Tibial nerve (tissue), 4 donors: ENCODE measurements at regions not wholly inside any gene's neighbourhood (a gene's known extent, or its start where the extent isn't known, plus 50 kb on each side); places are given as distances from the start of the nearest gene placed in this dataset.
"Not testable (repeated sequence)": the region's sequence is repeated elsewhere in the genome, so short reads cannot be mapped to it uniquely, and the experiment has no call there.

Source experiments
- DNase-seq, 2 donors: peaks; one replicate each; pipeline ENCODE4 v3.0.0-alpha.2; 2019; ENCODE audit warnings: low spot score in 2 of 2
- H3K27ac ChIP-seq, 4 donors: fragments of 200-600 bp; sonication (generic) in 3 of 4; one replicate each; pipeline ENCODE4 v1.5.1; 2017 to 2019; ENCODE audit warnings: mild to moderate bottlenecking in 1 of 4
- H3K27me3 ChIP-seq, 2 donors: fragments of 200-600 bp; sonication (generic) in 1 of 2; one replicate each; pipeline versions ENCODE4 v1.5.1 to v1.6.0; 2017 to 2019
- H3K36me3 ChIP-seq, 3 donors: fragments of 200-600 bp; sonication (generic); one replicate each; pipeline ENCODE4 v1.5.1; 2018 to 2019
- H3K4me1 ChIP-seq, 4 donors: fragments of 200-600 bp; sonication (generic) in 3 of 4; one replicate each; pipeline ENCODE4 v1.5.1; 2017 to 2019
- H3K4me3 ChIP-seq, 4 donors: fragments of 200-600 bp; sonication (generic) in 3 of 4; one replicate each; pipeline ENCODE4 v1.5.1; 2017 to 2019; ENCODE audit warnings: mild to moderate bottlenecking in 1 of 4, moderate library complexity in 1 of 4
- H3K9me3 ChIP-seq, 4 donors: fragments of 200-600 bp; sonication (generic) in 3 of 4; one replicate each; pipeline ENCODE4 v1.5.1; 2017 to 2019
- CTCF ChIP-seq, 5 experiments: fragments of 200-600 bp in 3 of 5; fragments of 450-650 bp in 2 of 5; sonication (generic) in 3 of 5; IDR thresholded peaks; one replicate each; pipeline ENCODE4 v1.5.1; 2016 to 2019; ENCODE audit warnings: antibody characterized with exemption in 5 of 5, mild to moderate bottlenecking in 3 of 5, moderate library complexity in 2 of 5
- EP300 ChIP-seq, 2 donors: sonication (generic); formaldehyde crosslinking; IDR thresholded peaks; one replicate each; pipeline ENCODE4 v1.6.1; 2017; ENCODE audit warnings: antibody characterized with exemption in 2 of 2, mild to moderate bottlenecking in 1 of 2
- POLR2A ChIP-seq, 2 donors: fragments of 450-650 bp; IDR thresholded peaks; one replicate each; pipeline ENCODE4 v1.6.1; 2017; ENCODE audit warnings: antibody characterized with exemption in 2 of 2, mild to moderate bottlenecking in 2 of 2, moderate library complexity in 2 of 2
- WGBS, 2 donors: methylation state at CpG; one replicate each; pipeline ENCODE4 v1.1.5; 2018; 5-methylcytosine and 5-hydroxymethylcytosine counted together

GRCh38 chr5:39912906-39913305 lies 488.1 kb upstream of the DAB2 start:
- Histone ChIP-seq H3K4me1 (no peaks in the 10 kb centered on the region), H3K36me3 (no peaks in the 10 kb centered on the region), H3K4me3 (no peak overlapping the region), H3K27me3 (no peaks in the 10 kb centered on the region), H3K27ac (no peak overlapping the region), H3K9me3 (peaks cover 0 to 1% (median 0%) of the 10 kb centered on the region in 4 donors)
- TF ChIP-seq POLR2A (IDR thresholded peaks at IDR 0.05) (no peak), CTCF (IDR thresholded peaks at IDR 0.05) (no peak), EP300 (IDR thresholded peaks at IDR 0.05) (no peak)
- no peak for DNase-seq

- H3K4me1 ChIP-seq, H3K4me3 ChIP-seq, H3K36me3 ChIP-seq, H3K27ac ChIP-seq, H3K9me3 ChIP-seq, DNase-seq, H3K27me3 ChIP-seq: not testable (repeated sequence)
- WGBS, 2 donors, result 91 to 93% methylated on average over 19 of the region's 19 CpGs
These were observed 482.6 kb upstream of the DAB2 start for GRCh38 chr5:39907267-39907951.

GRCh38 chr5:39906146-39906545 lies 481.4 kb upstream of the DAB2 start:
- TF ChIP-seq CTCF (IDR thresholded peaks at IDR 0.05) (no peak), POLR2A (IDR thresholded peaks at IDR 0.05) (no peak), EP300 (IDR thresholded peaks at IDR 0.05) (no peak)
- no peak overlapping the region for H3K4me3 ChIP-seq
- 69 to 100% methylated on average over 1 of the region's 1 CpG for WGBS, 2 donors
- H3K36me3 ChIP-seq, result no peaks in the 10 kb centered on the region
- H3K4me1 ChIP-seq, result no peaks in the 10 kb centered on the region
- peak overlapping the region in 1 of 4 donors; percentile 18 for H3K27ac ChIP-seq
- H3K27me3 ChIP-seq, result no peaks in the 10 kb centered on the region
- peaks cover 0 to 9% (median 0%) of the 10 kb centered on the region in 4 donors for H3K9me3 ChIP-seq
- no peak for DNase-seq

GRCh38 chr5:39905356-39905755 lies 480.6 kb upstream of the DAB2 start:
- peak overlapping the region in 1 of 4 donors; percentile 52 for H3K27ac ChIP-seq
- TF ChIP-seq EP300 (IDR thresholded peaks at IDR 0.05), result peak; percentile 46 to 50
- TF ChIP-seq CTCF (IDR thresholded peaks at IDR 0.05), result no peak
- no peak for TF ChIP-seq POLR2A (IDR thresholded peaks at IDR 0.05)
- no peak for DNase-seq
- no peak overlapping the region for H3K4me3 ChIP-seq
- H3K4me1 ChIP-seq, result no peaks in the 10 kb centered on the region
- no peaks in the 10 kb centered on the region for H3K36me3 ChIP-seq
- H3K27me3 ChIP-seq, result no peaks in the 10 kb centered on the region
- 55 to 68% methylated on average over 4 of the region's 4 CpGs for WGBS, 2 donors
- peaks cover 0 to 9% (median 0%) of the 10 kb centered on the region in 4 donors for H3K9me3 ChIP-seq

- TF ChIP-seq EP300 (IDR thresholded peaks at IDR 0.05), result no peak
- TF ChIP-seq CTCF (IDR thresholded peaks at IDR 0.05), result no peak
- no peak for TF ChIP-seq POLR2A (IDR thresholded peaks at IDR 0.05)
- H3K36me3 ChIP-seq, result no peaks in the 10 kb centered on the region
- H3K27me3 ChIP-seq, result no peaks in the 10 kb centered on the region
- peaks cover 0 to 5% (median 0%) of the 10 kb centered on the region in 4 donors for H3K9me3 ChIP-seq
- no peak for DNase-seq
- H3K4me1 ChIP-seq, result no peaks in the 10 kb centered on the region
- H3K27ac ChIP-seq, result no peak overlapping the region
- no peak overlapping the region for H3K4me3 ChIP-seq
- WGBS, 2 donors, result 93 to 96% methylated on average over 2 of the region's 2 CpGs
These were observed 477.8 kb upstream of the DAB2 start for GRCh38 chr5:39902626-39903025.

- H3K4me3 ChIP-seq, result no peak overlapping the region
- H3K27me3 ChIP-seq, result no peaks in the 10 kb centered on the region
- TF ChIP-seq CTCF (IDR thresholded peaks at IDR 0.05), result no peak
- TF ChIP-seq EP300 (IDR thresholded peaks at IDR 0.05), result no peak
- TF ChIP-seq POLR2A (IDR thresholded peaks at IDR 0.05), result no peak
- DNase-seq, result no peak
- H3K4me1 ChIP-seq, result no peaks in the 10 kb centered on the region
- no peaks in the 10 kb centered on the region for H3K9me3 ChIP-seq
- 48 to 56% methylated on average over 1 of the region's 1 CpG for WGBS, 2 donors
- H3K27ac ChIP-seq, result no peak overlapping the region
- no peaks in the 10 kb centered on the region for H3K36me3 ChIP-seq
These were observed 474.0 kb upstream of the DAB2 start for GRCh38 chr5:39898731-39899130.
